ENCODE measurements at regions not wholly inside any gene's neighbourhood (a gene's known extent, or its start where the extent isn't known, plus 50 kb on each side); places are given as distances from the start of the nearest gene placed in this dataset.

DNA sequence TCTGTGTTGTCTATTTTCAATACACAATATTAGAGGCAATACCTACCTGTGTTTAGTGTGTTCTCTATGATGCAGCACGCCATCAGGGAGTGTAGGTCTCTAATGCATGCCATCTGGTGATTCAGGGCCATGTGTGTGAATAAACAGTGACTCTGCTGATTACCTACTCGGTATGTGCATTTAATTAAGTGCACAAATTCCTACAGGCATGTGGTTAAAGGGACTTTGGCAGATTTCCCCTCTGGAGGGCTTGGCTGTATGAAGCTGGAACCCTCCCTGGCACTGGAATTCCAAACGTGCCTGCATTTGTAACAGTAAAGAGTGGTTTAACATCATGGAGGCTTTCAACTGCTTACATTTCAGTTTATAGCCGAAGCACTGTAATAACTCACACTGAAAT, 401.5 kb upstream of the SASH1 start:
- BruUV-seq (replicated peaks) = no TSS peak
- Histone ChIP-seq H2BK20ac (ENCODE audit: low read depth, low read length) (no peak overlapping the region), H3K23ac (ENCODE audit: low read depth, low read length) (no peak overlapping the region), H3K36me3 (ENCODE audit: control insufficient read depth, insufficient read depth, low read length) (no peaks in the 10 kb centered on the region), H4K91ac (ENCODE audit: insufficient read depth, low read depth, low read length) (no peak overlapping the region), H3K79me1 (ENCODE audit: low read depth in 1 of 2, low read length in 2 of 2) (no peaks in the 10 kb centered on the region), H2AK9ac (replicated peaks; ENCODE audit: low read depth, low read length, poor library complexity) (no peak overlapping the region), H3K56ac (ENCODE audit: extremely low read depth, insufficient read depth, low read length) (no peak overlapping the region), H4K8ac (ENCODE audit: low read depth in 2 of 2, low read length in 2 of 2) (no peak overlapping the region), H3K9me1 (ENCODE audit: insufficient read depth, low read length) (no peaks in the 10 kb centered on the region), H2BK120ac (ENCODE audit: low read depth, low read length) (no peak overlapping the region), H3K9ac (ENCODE audit: low read depth, low read length) (no peak overlapping the region), H2BK5ac (ENCODE audit: low read depth, low read length, poor library complexity, severe bottlenecking) (no peak overlapping the region), H3K4me2 (ENCODE audit: low read depth, low read length) (no peak overlapping the region; the same call in 1 of the 2 replicates), H3K27me3 (ENCODE audit: control insufficient read depth, insufficient read depth, low read length) (0 out of 2 replicates have a peak, but pooled peaks cover 2% of the 10 kb centered on the region), H3K18ac (ENCODE audit: low read depth, low read length) (no peak overlapping the region), H4K5ac (ENCODE audit: low read depth, low read length) (no peak overlapping the region), H3K14ac (replicated peaks; ENCODE audit: low read depth, low read length) (no peak overlapping the region), H2AK5ac (ENCODE audit: low read depth, low read length) (no peak overlapping the region), H3K4ac (ENCODE audit: low read depth, low read length) (no peak overlapping the region), H3K27ac (ENCODE audit: insufficient read depth, low read length) (no peak overlapping the region), H4K20me1 (ENCODE audit: insufficient read depth, low read length) (no peaks in the 10 kb centered on the region), H3K4me3 (ENCODE audit: insufficient read depth, low read depth, low read length) (no peak overlapping the region), H3K4me1 (ENCODE audit: control insufficient read depth, insufficient read depth, low read length) (peaks cover 3% of the 10 kb centered on the region; the same call in 1 of the 2 replicates), H3K9me3 (ENCODE audit: control insufficient read depth, insufficient read depth, low read length) (peaks cover 2% of the 10 kb centered on the region; the same call in 1 of the 2 replicates), H2AFZ (replicated peaks; ENCODE audit: low read length, poor library complexity) (no peak overlapping the region), H2BK15ac (ENCODE audit: low read depth, low read length) (no peak overlapping the region)
- CTCF ChIA-PET = no interaction called here
- WGBS, 2 experiments (ENCODE audit: extremely low coverage in 2 of 2, insufficient read length in 1 of 2) = no CpG with 5 or more reads among the region's 4 CpGs
- in situ Hi-C loops (cut with MboI; ENCODE audit: low sequenced_read_pairs) = no loop called here
- POLR2A ChIA-PET (ENCODE audit: unreplicated experiment) = no interaction called here
- ATAC-seq (ENCODE audit: low read depth) = peak; percentile 57
- DNase-seq = no peak
- dilution Hi-C loops (cut with HindIII; ENCODE audit: low sequenced_read_pairs, unreplicated experiment) = no loop called here
- TF ChIP-seq MAFK (IDR thresholded peaks at IDR 0.05; ENCODE audit: low read depth, low read length) (no peak), RCOR1 (IDR thresholded peaks at IDR 0.05; ENCODE audit: insufficient replicate concordance, low read length) (no peak), RFX5 (IDR thresholded peaks at IDR 0.05; ENCODE audit: low read depth, low read length) (no peak), RAD21 (IDR thresholded peaks at IDR 0.05; ENCODE audit: low read length) (no peak)
- intact Hi-C loops (cut with micrococcal nuclease) = no loop called here

All from IMR-90 (cell line).